Activated CD4-positive, alpha-beta T cell treated with anti-CD3 and anti-CD28 coated beads, Interleukin-2, amount 10 ng/mL, durations not matched to agents 24 days and 14 days (primary cell): ENCODE measurements at regions not wholly inside any gene's neighbourhood (a gene's known extent, or its start where the extent isn't known, plus 50 kb on each side); places are given as distances from the start of the nearest gene placed in this dataset.
"Not testable (repeated sequence)": the region's sequence is repeated elsewhere in the genome, so short reads cannot be mapped to it uniquely, and the experiment has no call there.

Experiments used
- DNase-seq: peaks from one replicate; pipeline ENCODE4 v3.0.0; 2022
- H3K27ac Mint-ChIP-seq: one replicate; pipeline ENCODE4 v1.8.0; 2022; ENCODE audit warnings: mild to moderate bottlenecking, mixed read lengths
- H3K27me3 Mint-ChIP-seq: one replicate; pipeline ENCODE4 v1.8.0; 2022; ENCODE audit warnings: mixed read lengths
- H3K36me3 Mint-ChIP-seq: one replicate; pipeline ENCODE4 v1.8.0; 2022; ENCODE audit warnings: low read depth, mild to moderate bottlenecking, mixed read lengths
- H3K4me1 Mint-ChIP-seq: one replicate; pipeline ENCODE4 v1.8.0; 2021; ENCODE audit warnings: mixed read lengths
- H3K4me3 Mint-ChIP-seq: one replicate; pipeline ENCODE4 v1.8.0; 2022; ENCODE audit warnings: mild to moderate bottlenecking, moderate library complexity, mixed read lengths
- H3K9me3 Mint-ChIP-seq: one replicate; pipeline ENCODE4 v1.8.0; 2021; ENCODE audit warnings: mixed read lengths
- intact Hi-C: fragments of 100-400 bp; cut with micrococcal nuclease; formaldehyde crosslinking; loops from one replicate; pipeline ENCODE4 v1.15.1; 2023

DNA sequence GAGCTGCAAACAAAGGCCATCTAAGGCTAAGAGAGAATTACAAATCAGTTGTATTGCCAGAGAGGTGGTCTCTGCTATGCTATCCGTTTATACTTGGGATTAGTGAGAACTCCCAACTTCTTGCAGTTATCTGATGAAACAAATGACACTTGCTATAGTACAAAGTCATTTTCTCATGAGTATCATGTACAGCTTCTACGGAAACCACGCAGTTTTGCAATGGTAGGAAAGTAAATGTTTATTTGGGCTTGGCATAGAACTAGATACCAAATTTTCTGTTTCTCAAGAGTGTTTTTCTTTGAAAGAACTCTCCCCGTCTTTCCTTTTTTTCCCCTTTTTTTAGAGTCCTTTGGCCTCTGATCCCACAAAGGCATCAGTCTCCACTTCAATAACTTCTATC is 128.2 kb upstream of the ENPEP start:
- H3K27ac Mint-ChIP-seq: no peak overlapping the region
- no peaks in the 10 kb centered on the region for H3K4me1 Mint-ChIP-seq
- no peak overlapping the region for H3K4me3 Mint-ChIP-seq
- intact Hi-C loops: no loop called here
- DNase-seq: no peak
- no peaks in the 10 kb centered on the region for H3K9me3 Mint-ChIP-seq
- no peaks in the 10 kb centered on the region for H3K36me3 Mint-ChIP-seq
- H3K27me3 Mint-ChIP-seq: peaks cover 24% of the 10 kb centered on the region

- no peak for DNase-seq
- no peaks in the 10 kb centered on the region for H3K9me3 Mint-ChIP-seq
- H3K4me1 Mint-ChIP-seq: peaks cover 2% of the 10 kb centered on the region
- no peak overlapping the region for H3K27ac Mint-ChIP-seq
- peaks cover 18% of the 10 kb centered on the region for H3K27me3 Mint-ChIP-seq
- H3K36me3 Mint-ChIP-seq: no peaks in the 10 kb centered on the region
- H3K4me3 Mint-ChIP-seq: no peak overlapping the region
- intact Hi-C loops: no loop called here
Observed at GRCh38 chr4:110344165-110344564, 131.8 kb upstream of the ENPEP start.

DNA sequence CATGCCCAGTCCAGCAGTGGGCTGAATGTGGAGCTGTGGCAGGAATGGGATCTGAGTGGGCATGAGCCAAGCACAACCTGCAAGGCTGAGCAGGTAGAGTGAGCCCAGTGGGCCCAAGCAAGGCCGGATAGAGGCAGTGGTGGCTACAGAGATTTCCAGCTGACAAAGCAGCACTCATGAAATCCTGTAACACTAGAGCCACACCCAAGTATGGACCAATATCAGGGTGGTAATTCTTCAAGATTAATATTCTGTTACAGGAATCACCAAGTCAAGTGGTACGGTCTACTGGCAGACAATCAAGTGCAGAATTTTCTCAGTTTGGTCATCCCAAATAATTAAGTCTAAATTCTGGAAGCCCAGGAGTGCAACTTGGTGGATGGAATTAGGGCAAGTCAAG is 132.4 kb upstream of the ENPEP start:
- Mint-ChIP-seq H3K27ac (no peak overlapping the region), H3K36me3 (no peaks in the 10 kb centered on the region), H3K9me3 (no peaks in the 10 kb centered on the region), H3K4me1 (peaks cover 2% of the 10 kb centered on the region), H3K4me3 (no peak overlapping the region), H3K27me3 (peaks cover 21% of the 10 kb centered on the region)
- DNase-seq: no peak
- intact Hi-C loops: no loop called here

- H3K9me3 Mint-ChIP-seq, H3K4me1 Mint-ChIP-seq, H3K4me3 Mint-ChIP-seq, H3K36me3 Mint-ChIP-seq, intact Hi-C loops, H3K27ac Mint-ChIP-seq, DNase-seq: not testable (repeated sequence)
- H3K27me3 Mint-ChIP-seq: peaks cover 27% of the 10 kb centered on the region
Observed at GRCh38 chr4:110341118-110341517, 134.8 kb upstream of the ENPEP start.

GRCh38 chr4:110335399-110335798 is 137.0 kb upstream of the ELOVL6 start:
- no peak overlapping the region for H3K4me3 Mint-ChIP-seq
- H3K27ac Mint-ChIP-seq: no peak overlapping the region
- no peaks in the 10 kb centered on the region for H3K36me3 Mint-ChIP-seq
- intact Hi-C loops: no loop called here
- H3K9me3 Mint-ChIP-seq: no peaks in the 10 kb centered on the region
- no peaks in the 10 kb centered on the region for H3K4me1 Mint-ChIP-seq
- peaks cover 14% of the 10 kb centered on the region for H3K27me3 Mint-ChIP-seq
- DNase-seq: no peak

- DNase-seq: no peak
- Mint-ChIP-seq H3K4me1 (no peaks in the 10 kb centered on the region), H3K9me3 (peaks cover 6% of the 10 kb centered on the region), H3K27ac (no peak overlapping the region), H3K27me3 (peaks cover 9% of the 10 kb centered on the region), H3K36me3 (no peaks in the 10 kb centered on the region), H3K4me3 (no peak overlapping the region)
- intact Hi-C loops: no loop called here
Observed at GRCh38 chr4:110332483-110332882, 134.1 kb upstream of the ELOVL6 start.

- H3K36me3 Mint-ChIP-seq, H3K27ac Mint-ChIP-seq, H3K4me3 Mint-ChIP-seq, H3K27me3 Mint-ChIP-seq, H3K4me1 Mint-ChIP-seq, intact Hi-C loops, DNase-seq, H3K9me3 Mint-ChIP-seq: not testable (repeated sequence)
Observed at GRCh38 chr4:110326426-110326825, 128.0 kb upstream of the ELOVL6 start.

DNA sequence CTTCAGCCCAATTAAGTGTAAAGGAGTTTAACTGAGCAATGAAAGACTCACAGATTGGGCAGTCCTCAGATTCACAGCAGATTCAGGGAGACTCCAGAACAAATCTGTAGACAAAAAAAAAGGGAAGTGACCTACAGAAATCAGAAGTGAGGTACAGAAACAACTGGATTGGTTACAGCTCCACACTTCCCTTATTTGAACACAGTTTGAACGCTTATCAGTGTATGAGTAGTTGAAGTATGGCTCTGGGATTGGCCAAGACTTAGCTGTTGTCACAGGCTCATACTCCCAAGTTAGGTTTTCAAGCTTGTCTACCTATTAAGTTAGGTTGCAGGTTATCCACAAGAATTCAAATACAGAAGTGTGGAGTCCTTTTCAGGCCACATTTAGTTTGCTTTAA is 112.4 kb upstream of the ELOVL6 start:
- Mint-ChIP-seq H3K36me3 (no peaks in the 10 kb centered on the region), H3K4me1 (no peaks in the 10 kb centered on the region), H3K4me3 (no peak overlapping the region), H3K27ac (no peak overlapping the region), H3K27me3 (peaks cover 23% of the 10 kb centered on the region), H3K9me3 (no peaks in the 10 kb centered on the region)
- intact Hi-C loops: no loop called here
- no peak for DNase-seq

DNA sequence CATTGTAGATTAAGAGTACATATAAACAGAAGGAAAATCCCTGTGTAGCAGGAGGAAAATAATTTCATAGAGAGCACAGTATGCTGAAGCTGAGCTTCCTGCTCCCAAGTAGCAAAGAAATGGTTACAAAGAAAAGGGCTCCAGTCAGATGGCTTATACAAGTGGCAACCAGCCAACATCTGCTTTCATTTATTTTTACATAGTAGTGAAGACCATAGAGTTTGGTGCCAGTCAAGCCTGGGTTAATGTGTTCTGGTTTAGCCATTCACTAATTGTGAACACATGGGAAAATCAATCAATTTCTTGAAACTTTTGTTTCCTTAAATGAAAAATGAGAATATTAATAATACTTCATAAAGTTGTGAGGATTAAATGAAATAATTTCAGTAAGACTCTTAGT is 111.3 kb upstream of the ELOVL6 start:
- H3K36me3 Mint-ChIP-seq: no peaks in the 10 kb centered on the region
- intact Hi-C loops: no loop called here
- H3K9me3 Mint-ChIP-seq: no peaks in the 10 kb centered on the region
- no peak overlapping the region for H3K27ac Mint-ChIP-seq
- H3K4me3 Mint-ChIP-seq: no peak overlapping the region
- no peak for DNase-seq
- peaks cover 28% of the 10 kb centered on the region for H3K27me3 Mint-ChIP-seq
- H3K4me1 Mint-ChIP-seq: no peaks in the 10 kb centered on the region

GRCh38 chr4:110306303-110306702 is 107.9 kb upstream of the ELOVL6 start:
- intact Hi-C loops: no loop called here
- no peak overlapping the region for H3K4me3 Mint-ChIP-seq
- no peaks in the 10 kb centered on the region for H3K4me1 Mint-ChIP-seq
- no peak overlapping the region for H3K27ac Mint-ChIP-seq
- H3K27me3 Mint-ChIP-seq: peaks cover 39% of the 10 kb centered on the region
- no peaks in the 10 kb centered on the region for H3K9me3 Mint-ChIP-seq
- no peaks in the 10 kb centered on the region for H3K36me3 Mint-ChIP-seq
- no peak for DNase-seq

- Mint-ChIP-seq H3K36me3 (no peaks in the 10 kb centered on the region), H3K27ac (no peak overlapping the region), H3K4me1 (no peaks in the 10 kb centered on the region), H3K27me3 (peaks cover 42% of the 10 kb centered on the region), H3K9me3 (no peaks in the 10 kb centered on the region), H3K4me3 (no peak overlapping the region)
- no peak for DNase-seq
- intact Hi-C loops: no loop called here
Observed at GRCh38 chr4:110305455-110305854, 107.0 kb upstream of the ELOVL6 start.

DNA sequence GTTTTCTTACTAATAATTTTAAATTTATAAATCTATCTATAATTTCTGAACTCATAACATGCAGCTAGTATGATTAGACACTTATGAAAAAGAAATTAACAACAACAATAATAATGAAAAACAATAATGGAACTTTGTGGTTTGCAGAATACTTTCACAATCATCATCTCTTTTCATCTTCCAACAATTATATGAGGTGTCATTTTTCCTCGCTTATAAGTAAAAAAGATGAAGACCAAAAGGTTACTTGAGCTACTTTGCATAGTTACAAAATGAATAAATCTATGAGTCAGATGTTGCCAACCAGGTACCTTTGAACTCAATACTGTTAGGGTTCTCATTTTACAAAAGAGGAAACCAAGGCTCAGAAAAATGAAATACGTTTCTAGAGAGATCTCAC is 98.5 kb upstream of the ELOVL6 start:
- DNase-seq: no peak
- Mint-ChIP-seq H3K27me3 (peaks cover 45% of the 10 kb centered on the region), H3K4me3 (no peak overlapping the region), H3K27ac (no peak overlapping the region), H3K4me1 (peaks cover 9% of the 10 kb centered on the region), H3K36me3 (no peaks in the 10 kb centered on the region), H3K9me3 (no peaks in the 10 kb centered on the region)
- intact Hi-C loops: loop anchor here (1.0 to 10.0 kb wide), 2 partner anchors 10 to 482 kb away; partner anchors contain the start of gene GAR1

DNA sequence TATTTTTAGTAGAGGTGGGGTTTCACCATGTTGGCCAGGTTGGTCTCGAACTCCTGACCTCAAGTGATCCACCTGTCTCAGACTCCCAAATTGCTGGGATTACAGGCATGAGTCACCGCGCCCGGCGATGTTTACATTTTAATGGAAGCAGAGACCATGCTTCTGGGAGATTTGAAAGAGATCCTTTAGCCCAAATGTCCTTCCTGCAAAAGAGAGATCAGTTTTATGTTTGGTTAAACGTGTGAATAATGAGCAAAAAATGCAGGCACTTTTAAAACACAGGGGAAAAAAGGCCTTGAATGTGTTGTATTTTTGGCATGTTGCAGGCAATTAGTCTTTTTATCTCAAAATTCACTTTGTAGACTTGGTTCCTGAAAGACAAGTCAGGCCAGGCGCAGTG is 95.8 kb upstream of the ELOVL6 start:
- intact Hi-C loops: loop anchor here (10.0 kb wide), 1 partner anchor 479 kb away; the partner anchor contains the start of gene GAR1
- peaks cover 52% of the 10 kb centered on the region for H3K27me3 Mint-ChIP-seq
- peaks cover 9% of the 10 kb centered on the region for H3K4me1 Mint-ChIP-seq
- H3K4me3 Mint-ChIP-seq: no peak overlapping the region
- H3K36me3 Mint-ChIP-seq: no peaks in the 10 kb centered on the region
- DNase-seq: no peak
- no peaks in the 10 kb centered on the region for H3K9me3 Mint-ChIP-seq
- no peak overlapping the region for H3K27ac Mint-ChIP-seq

GRCh38 chr4:110292994-110293744 is 94.8 kb upstream of the ELOVL6 start:
- no peak overlapping the region for H3K4me3 Mint-ChIP-seq
- peaks cover 55% of the 10 kb centered on the region for H3K27me3 Mint-ChIP-seq
- H3K9me3 Mint-ChIP-seq: no peaks in the 10 kb centered on the region
- no peaks in the 10 kb centered on the region for H3K36me3 Mint-ChIP-seq
- H3K27ac Mint-ChIP-seq: no peak overlapping the region
- no peak for DNase-seq
- intact Hi-C loops: loop anchor here (10.0 kb wide), 1 partner anchor 478 kb away; the partner anchor contains the start of gene GAR1
- H3K4me1 Mint-ChIP-seq: peaks cover 9% of the 10 kb centered on the region

DNA sequence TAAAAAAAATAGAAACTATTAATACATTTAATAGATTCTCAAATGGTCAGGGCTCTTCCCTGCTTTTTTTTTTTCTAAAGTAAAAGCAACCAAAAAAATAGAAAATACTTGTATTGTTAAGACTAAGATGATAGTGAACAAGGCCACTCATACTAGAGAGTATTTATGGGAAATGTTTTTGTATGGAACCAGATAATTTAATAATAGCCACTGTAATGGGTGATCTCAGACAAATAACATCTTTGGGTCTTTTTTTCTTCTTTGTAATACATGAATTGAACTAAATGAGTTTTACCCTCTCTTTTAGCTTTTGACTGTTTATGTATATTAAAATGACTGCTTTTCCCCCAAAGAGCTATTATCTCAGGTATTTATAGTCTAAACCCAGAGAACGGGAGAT is 92.1 kb upstream of the ELOVL6 start:
- peaks cover 3% of the 10 kb centered on the region for H3K4me1 Mint-ChIP-seq
- H3K36me3 Mint-ChIP-seq: no peaks in the 10 kb centered on the region
- DNase-seq: no peak
- intact Hi-C loops: loop anchor here (10.0 kb wide), 1 partner anchor 476 kb away; the partner anchor contains the start of gene GAR1
- H3K27ac Mint-ChIP-seq: no peak overlapping the region
- H3K27me3 Mint-ChIP-seq: peaks cover 45% of the 10 kb centered on the region
- no peak overlapping the region for H3K4me3 Mint-ChIP-seq
- no peaks in the 10 kb centered on the region for H3K9me3 Mint-ChIP-seq
